Ascending aorta (tissue), 2 donors: ENCODE measurements at regions not wholly inside any gene's neighbourhood (a gene's known extent, or its start where the extent isn't known, plus 50 kb on each side); places are given as distances from the start of the nearest gene placed in this dataset.

ENCODE experiments used
- DNase-seq, 2 donors: peaks; one replicate each; pipeline ENCODE4 v3.0.0-alpha.2; 2019; ENCODE audit warnings: low spot score in 2 of 2
- H3K27ac ChIP-seq, 2 donors: fragments of 200-600 bp; sonication (generic); one replicate each; pipeline ENCODE4 v1.5.1; 2016 to 2017; ENCODE audit warnings: mild to moderate bottlenecking in 1 of 2
- H3K27me3 ChIP-seq: fragments of 200-600 bp; sonication (generic); one replicate; pipeline ENCODE4 v1.5.1; 2017
- H3K36me3 ChIP-seq, 2 donors: fragments of 200-600 bp; sonication (generic); one replicate each; pipeline ENCODE4 v1.5.1; 2016
- H3K4me1 ChIP-seq, 2 donors: fragments of 200-600 bp; sonication (generic); one replicate each; pipeline ENCODE4 v1.5.1; 2016 to 2017; ENCODE audit warnings: mild to moderate bottlenecking in 1 of 2
- H3K4me3 ChIP-seq, 2 donors: fragments of 200-600 bp; sonication (generic); one replicate each; pipeline ENCODE4 v1.5.1; 2016 to 2017; ENCODE audit warnings: mild to moderate bottlenecking in 1 of 2
- H3K9me3 ChIP-seq, 2 donors: fragments of 200-600 bp; sonication (generic); one replicate each; pipeline ENCODE4 v1.5.1; 2016
- intact Hi-C: fragments of 100-400 bp; cut with DNase I; formaldehyde crosslinking; loops from one replicate; pipeline ENCODE4 v1.15.1; 2023
- TF ChIP-seq, protein P1 (sequence below), 3 experiments: fragments of 200-600 bp in 2 of 3; fragments of 450-650 bp in 1 of 3; sonication (generic) in 2 of 3; IDR thresholded peaks; one replicate each; pipeline ENCODE4 v1.5.1; 2016 to 2019; ENCODE audit warnings: antibody characterized with exemption in 3 of 3, mild to moderate bottlenecking in 1 of 3, moderate library complexity in 1 of 3

DNA sequence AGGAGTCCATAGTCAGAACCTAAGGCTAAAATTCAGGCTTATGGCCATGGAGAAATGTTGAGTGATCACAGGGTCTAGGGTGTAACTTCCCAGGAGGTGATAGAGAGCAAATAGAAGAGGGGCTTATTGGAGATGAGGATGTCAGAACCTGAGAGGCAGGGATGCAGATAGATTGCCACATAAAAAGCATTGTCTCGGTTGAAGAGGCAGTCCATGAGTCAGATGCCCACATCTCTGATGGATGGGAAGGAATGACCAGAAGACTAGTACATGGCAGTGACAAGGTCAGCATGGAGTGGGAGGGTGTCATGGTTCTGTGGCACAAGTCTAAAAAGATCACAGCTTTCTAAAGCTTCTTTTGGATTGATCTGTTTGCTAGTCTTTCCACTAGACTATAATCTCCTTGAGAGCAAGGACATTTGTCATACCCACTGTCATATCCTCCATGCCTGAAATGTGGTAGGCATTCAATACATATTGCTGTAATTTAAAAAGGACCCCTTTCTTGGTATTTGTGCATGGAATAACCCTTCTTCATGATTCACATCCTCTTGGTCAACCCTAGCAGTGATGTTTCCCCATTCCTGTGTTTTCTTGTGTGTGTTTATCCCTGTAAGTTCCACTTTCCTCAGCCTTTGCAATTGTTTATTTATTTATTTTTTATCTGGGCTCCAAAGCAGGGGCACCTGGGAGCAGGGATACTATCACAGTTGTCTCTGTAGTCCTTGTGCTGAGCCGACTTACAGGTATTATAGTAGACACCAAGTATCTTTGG, 613.4 kb upstream of the CFAP20DC start:
- TF ChIP-seq, protein P1, sequence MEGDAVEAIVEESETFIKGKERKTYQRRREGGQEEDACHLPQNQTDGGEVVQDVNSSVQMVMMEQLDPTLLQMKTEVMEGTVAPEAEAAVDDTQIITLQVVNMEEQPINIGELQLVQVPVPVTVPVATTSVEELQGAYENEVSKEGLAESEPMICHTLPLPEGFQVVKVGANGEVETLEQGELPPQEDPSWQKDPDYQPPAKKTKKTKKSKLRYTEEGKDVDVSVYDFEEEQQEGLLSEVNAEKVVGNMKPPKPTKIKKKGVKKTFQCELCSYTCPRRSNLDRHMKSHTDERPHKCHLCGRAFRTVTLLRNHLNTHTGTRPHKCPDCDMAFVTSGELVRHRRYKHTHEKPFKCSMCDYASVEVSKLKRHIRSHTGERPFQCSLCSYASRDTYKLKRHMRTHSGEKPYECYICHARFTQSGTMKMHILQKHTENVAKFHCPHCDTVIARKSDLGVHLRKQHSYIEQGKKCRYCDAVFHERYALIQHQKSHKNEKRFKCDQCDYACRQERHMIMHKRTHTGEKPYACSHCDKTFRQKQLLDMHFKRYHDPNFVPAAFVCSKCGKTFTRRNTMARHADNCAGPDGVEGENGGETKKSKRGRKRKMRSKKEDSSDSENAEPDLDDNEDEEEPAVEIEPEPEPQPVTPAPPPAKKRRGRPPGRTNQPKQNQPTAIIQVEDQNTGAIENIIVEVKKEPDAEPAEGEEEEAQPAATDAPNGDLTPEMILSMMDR (IDR thresholded peaks at IDR 0.05) = no peak
- no peaks in the 10 kb centered on the region for H3K9me3 ChIP-seq
- H3K27ac ChIP-seq = no peak overlapping the region
- H3K27me3 ChIP-seq = no peaks in the 10 kb centered on the region
- intact Hi-C loops = no loop called here
- no peak for DNase-seq
- H3K4me3 ChIP-seq = no peak overlapping the region
- no peaks in the 10 kb centered on the region for H3K4me1 ChIP-seq
- no peaks in the 10 kb centered on the region for H3K36me3 ChIP-seq

DNA sequence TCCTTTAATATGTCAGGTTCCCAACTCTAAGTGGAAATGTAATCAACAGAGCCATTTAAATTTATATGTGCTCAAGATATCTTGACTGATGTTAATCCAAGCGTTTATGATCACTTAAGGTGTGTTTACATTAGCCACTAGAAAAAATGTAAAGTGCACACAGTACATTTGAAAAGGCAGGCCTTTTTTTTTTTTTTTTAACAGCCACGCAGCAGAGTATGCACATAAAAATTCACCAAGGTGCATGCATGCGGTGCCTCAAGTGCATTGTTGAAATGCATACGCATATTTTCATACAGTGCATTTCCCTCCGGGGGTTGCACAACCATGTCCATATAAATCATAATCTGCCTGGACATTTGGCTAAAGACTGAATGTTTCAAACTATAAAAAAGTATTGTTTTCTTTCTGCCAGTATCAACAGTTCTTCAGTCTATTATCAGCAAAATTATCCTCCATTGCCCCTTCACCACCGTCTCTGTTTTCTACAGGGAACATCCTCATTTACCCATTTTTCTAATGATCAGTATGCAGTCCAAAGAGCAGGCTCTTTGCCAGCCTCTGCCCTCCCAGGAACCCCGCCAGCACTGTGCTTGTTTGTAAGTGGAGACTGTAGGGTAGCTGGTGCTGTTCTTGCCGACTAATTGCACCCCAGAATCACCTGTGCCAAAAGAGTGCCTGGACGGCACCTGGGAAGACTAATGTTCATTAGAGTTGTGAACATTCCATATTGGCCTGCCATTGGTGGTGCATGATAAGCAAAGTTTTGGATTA, 611.2 kb upstream of the CFAP20DC start:
- Histone ChIP-seq H3K9me3 (no peaks in the 10 kb centered on the region), H3K27ac (no peak overlapping the region), H3K4me3 (no peak overlapping the region), H3K36me3 (no peaks in the 10 kb centered on the region), H3K4me1 (no peaks in the 10 kb centered on the region), H3K27me3 (no peaks in the 10 kb centered on the region)
- TF ChIP-seq, protein P1 (IDR thresholded peaks at IDR 0.05) = no peak
- no peak for DNase-seq
- intact Hi-C loops = no loop called here

DNA sequence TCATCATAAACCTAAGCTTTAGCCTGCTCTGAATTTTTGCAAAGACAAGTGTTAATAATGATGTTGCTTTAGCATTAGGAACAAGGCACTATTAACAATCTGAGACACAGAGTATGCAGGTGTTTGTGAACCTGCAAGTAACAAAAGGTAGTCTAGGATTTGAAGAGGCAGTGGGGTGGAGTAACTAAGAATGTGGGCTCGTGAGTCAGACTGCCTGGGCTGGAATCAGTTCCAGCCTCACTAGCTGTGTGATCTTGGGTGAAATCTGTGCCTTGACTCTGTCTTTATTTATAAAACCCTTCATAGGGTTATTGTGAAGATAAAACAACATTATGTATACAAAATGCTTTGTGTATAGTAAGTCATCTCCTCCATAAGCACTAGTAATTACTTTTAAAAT, 610.6 kb upstream of the CFAP20DC start:
- Histone ChIP-seq H3K4me3 (no peak overlapping the region), H3K36me3 (no peaks in the 10 kb centered on the region), H3K27me3 (no peaks in the 10 kb centered on the region), H3K9me3 (no peaks in the 10 kb centered on the region), H3K4me1 (no peaks in the 10 kb centered on the region), H3K27ac (no peak overlapping the region)
- no peak for DNase-seq
- intact Hi-C loops = no loop called here
- TF ChIP-seq, protein P1 (IDR thresholded peaks at IDR 0.05) = no peak

DNA sequence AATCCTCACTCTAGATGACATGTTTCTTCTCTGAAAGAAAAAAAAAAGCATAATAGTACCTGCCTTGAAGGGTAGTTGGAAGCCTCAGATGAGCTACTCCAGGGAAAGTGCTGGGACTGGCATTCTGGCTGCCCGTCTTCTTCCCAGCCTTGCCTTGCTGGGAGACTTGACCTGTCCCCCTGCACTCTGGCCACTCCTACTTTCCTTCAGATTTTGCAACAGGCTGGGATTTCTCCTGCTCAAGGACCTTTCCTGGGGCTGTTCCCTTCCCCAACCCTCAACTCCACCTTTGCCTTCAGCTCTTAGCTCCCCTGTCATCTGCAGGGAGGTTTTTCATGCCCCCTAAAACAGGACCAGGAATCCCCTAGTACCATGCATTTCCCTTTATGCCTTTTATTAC, 609.9 kb upstream of the CFAP20DC start:
- no peaks in the 10 kb centered on the region for H3K9me3 ChIP-seq
- no peaks in the 10 kb centered on the region for H3K4me1 ChIP-seq
- intact Hi-C loops = no loop called here
- DNase-seq = no peak
- H3K36me3 ChIP-seq = no peaks in the 10 kb centered on the region
- TF ChIP-seq, protein P1 (IDR thresholded peaks at IDR 0.05) = no peak
- H3K27ac ChIP-seq = no peak overlapping the region
- H3K4me3 ChIP-seq = no peak overlapping the region
- no peaks in the 10 kb centered on the region for H3K27me3 ChIP-seq

DNA sequence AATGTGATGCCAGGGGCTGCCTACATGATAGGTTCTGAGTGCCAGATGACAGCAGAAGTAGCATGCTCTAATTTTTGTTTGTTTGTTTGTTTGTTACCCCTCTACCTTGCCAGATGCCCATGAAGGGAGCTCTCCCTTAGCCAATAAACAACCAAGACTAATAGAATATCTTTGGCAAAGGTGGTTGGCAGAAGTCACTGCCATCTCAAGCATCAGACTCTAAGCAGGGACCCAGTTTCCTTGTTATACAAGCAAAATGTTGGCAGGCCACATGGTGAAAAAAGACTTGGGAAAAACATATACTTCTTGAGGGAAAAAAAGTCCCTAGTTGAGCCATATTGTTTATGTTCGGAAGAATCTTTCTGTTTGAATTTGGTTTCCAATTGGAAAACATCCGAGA, 609.0 kb upstream of the CFAP20DC start:
- no peak for DNase-seq
- Histone ChIP-seq H3K4me1 (no peaks in the 10 kb centered on the region), H3K9me3 (no peaks in the 10 kb centered on the region), H3K36me3 (no peaks in the 10 kb centered on the region), H3K27ac (no peak overlapping the region), H3K27me3 (no peaks in the 10 kb centered on the region), H3K4me3 (no peak overlapping the region)
- intact Hi-C loops = no loop called here
- TF ChIP-seq, protein P1 (IDR thresholded peaks at IDR 0.05) = no peak
